ENCODE measurements at regions not wholly inside any gene's neighbourhood (a gene's known extent, or its start where the extent isn't known, plus 50 kb on each side); places are given as distances from the start of the nearest gene placed in this dataset.

- H3K36me3 ChIP-seq (ENCODE audit: control insufficient read depth, insufficient read depth, low read length): no peaks in the 10 kb centered on the region
- no peak overlapping the region for H3K9ac ChIP-seq (ENCODE audit: insufficient read depth in 1 of 2, low read depth in 2 of 2, low read length in 2 of 2)
- no peak for ATAC-seq
- WGBS (ENCODE audit: insufficient coverage, low coverage, missing lambda C conversion rate): 0% methylated on average over 4 of the region's 4 CpGs
- H3K27me3 ChIP-seq (ENCODE audit: control insufficient read depth in 2 of 2, insufficient read depth in 2 of 2, low read length in 2 of 2): no peaks in the 10 kb centered on the region
- TF ChIP-seq HDAC3 (IDR thresholded peaks at IDR 0.05; ENCODE audit: borderline replicate concordance, partially characterized antibody) (no peak), CBX2 (IDR thresholded peaks at IDR 0.05; ENCODE audit: insufficient read depth, low read length, poor library complexity, severe bottlenecking) (no peak), FIP1L1 (IDR thresholded peaks at IDR 0.05; ENCODE audit: low read depth, low read length, poor library complexity, severe bottlenecking) (no peak)
- no peak overlapping the region for H3K27ac ChIP-seq (ENCODE audit: extremely low read depth, low read depth, low read length)
- in situ Hi-C loops (cut with MboI) (no loop called here), intact Hi-C loops (cut with micrococcal nuclease) (no loop called here)
- H3K4me3 ChIP-seq: no peak overlapping the region
- no peak for FAIRE-seq
- BruUV-seq (replicated peaks): no TSS peak
- no peak overlapping the region for H3K4me2 ChIP-seq (ENCODE audit: insufficient read depth, low read length)
- no peaks in the 10 kb centered on the region for H3K79me2 ChIP-seq (ENCODE audit: control insufficient read depth, insufficient read depth, low read length)
- H3K4me1 ChIP-seq (replicated peaks in 1 of 2; ENCODE audit: control insufficient read depth in 2 of 2, insufficient read depth in 2 of 2, low read length in 2 of 2): no peaks in the 10 kb centered on the region
- H4K20me1 ChIP-seq (replicated peaks; ENCODE audit: control insufficient read depth, insufficient read depth, low read length): no peaks in the 10 kb centered on the region
- no peak for DNase-seq (ENCODE audit: extremely low read depth in 1 of 4, low spot score in 3 of 4)
- H2AFZ ChIP-seq (ENCODE audit: low read depth, low read length): no peak overlapping the region
- ChIA-PET POLR2A (no interaction called here), CTCF (ENCODE audit: low intra/inter-chr PET ratio) (no interaction called here)
- no peaks in the 10 kb centered on the region for H3K9me1 ChIP-seq (ENCODE audit: control insufficient read depth, insufficient read depth, low read length)
- H3K9me3 ChIP-seq (replicated peaks; ENCODE audit: control insufficient read depth, insufficient read depth, low read depth, low read length): no peaks in the 10 kb centered on the region
Measured at GRCh38 chr12:115659422-115659821, 618.1 kb downstream of the MED13L start.

GRCh38 chr12:115657081-115658013, 620.1 kb downstream of the MED13L start:
- H3K36me3 ChIP-seq (ENCODE audit: control insufficient read depth, insufficient read depth, low read length): no peaks in the 10 kb centered on the region
- no peak overlapping the region for H3K4me2 ChIP-seq (ENCODE audit: insufficient read depth, low read length)
- no peak overlapping the region for H3K27ac ChIP-seq (ENCODE audit: extremely low read depth, low read depth, low read length)
- WGBS (ENCODE audit: insufficient coverage, low coverage, missing lambda C conversion rate): 0% methylated on average over 6 of the region's 7 CpGs
- no peak overlapping the region for H3K4me3 ChIP-seq
- H3K9me1 ChIP-seq (ENCODE audit: control insufficient read depth, insufficient read depth, low read length): no peaks in the 10 kb centered on the region
- H3K27me3 ChIP-seq (ENCODE audit: control insufficient read depth in 2 of 2, insufficient read depth in 2 of 2, low read length in 2 of 2): no peaks in the 10 kb centered on the region
- intact Hi-C loops (cut with micrococcal nuclease): no loop called here
- DNase-seq (ENCODE audit: extremely low read depth in 1 of 4, low spot score in 3 of 4) (no peak), ATAC-seq (no peak), FAIRE-seq (no peak)
- in situ Hi-C loops (cut with MboI): no loop called here
- no peaks in the 10 kb centered on the region for H3K79me2 ChIP-seq (ENCODE audit: control insufficient read depth, insufficient read depth, low read length)
- no peak overlapping the region for H3K9ac ChIP-seq (ENCODE audit: insufficient read depth in 1 of 2, low read depth in 2 of 2, low read length in 2 of 2)
- ChIA-PET CTCF (ENCODE audit: low intra/inter-chr PET ratio) (no interaction called here), POLR2A (interaction anchor here (0.7 kb wide), 1 partner anchor 44 kb away, joined by 3 read pairs; no protein-coding TSS in a partner anchor)
- H3K4me1 ChIP-seq (replicated peaks in 1 of 2; ENCODE audit: control insufficient read depth in 2 of 2, insufficient read depth in 2 of 2, low read length in 2 of 2): no peaks in the 10 kb centered on the region
- no peaks in the 10 kb centered on the region for H4K20me1 ChIP-seq (replicated peaks; ENCODE audit: control insufficient read depth, insufficient read depth, low read length)
- BruUV-seq (replicated peaks): no TSS peak
- no peaks in the 10 kb centered on the region for H3K9me3 ChIP-seq (replicated peaks; ENCODE audit: control insufficient read depth, insufficient read depth, low read depth, low read length)
- H2AFZ ChIP-seq (ENCODE audit: low read depth, low read length): no peak overlapping the region
- TF ChIP-seq BRD9 (IDR thresholded peaks at IDR 0.05; ENCODE audit: low read depth, partially characterized antibody) (no peak), NCOA6 (IDR thresholded peaks at IDR 0.05) (no peak), DIDO1 (tag; IDR thresholded peaks at IDR 0.05; ENCODE audit: low read depth) (no peak), TSHZ1 (CRISPR knock-in tag; IDR thresholded peaks at IDR 0.05) (no peak)
- TF ChIP-seq, protein P1, sequence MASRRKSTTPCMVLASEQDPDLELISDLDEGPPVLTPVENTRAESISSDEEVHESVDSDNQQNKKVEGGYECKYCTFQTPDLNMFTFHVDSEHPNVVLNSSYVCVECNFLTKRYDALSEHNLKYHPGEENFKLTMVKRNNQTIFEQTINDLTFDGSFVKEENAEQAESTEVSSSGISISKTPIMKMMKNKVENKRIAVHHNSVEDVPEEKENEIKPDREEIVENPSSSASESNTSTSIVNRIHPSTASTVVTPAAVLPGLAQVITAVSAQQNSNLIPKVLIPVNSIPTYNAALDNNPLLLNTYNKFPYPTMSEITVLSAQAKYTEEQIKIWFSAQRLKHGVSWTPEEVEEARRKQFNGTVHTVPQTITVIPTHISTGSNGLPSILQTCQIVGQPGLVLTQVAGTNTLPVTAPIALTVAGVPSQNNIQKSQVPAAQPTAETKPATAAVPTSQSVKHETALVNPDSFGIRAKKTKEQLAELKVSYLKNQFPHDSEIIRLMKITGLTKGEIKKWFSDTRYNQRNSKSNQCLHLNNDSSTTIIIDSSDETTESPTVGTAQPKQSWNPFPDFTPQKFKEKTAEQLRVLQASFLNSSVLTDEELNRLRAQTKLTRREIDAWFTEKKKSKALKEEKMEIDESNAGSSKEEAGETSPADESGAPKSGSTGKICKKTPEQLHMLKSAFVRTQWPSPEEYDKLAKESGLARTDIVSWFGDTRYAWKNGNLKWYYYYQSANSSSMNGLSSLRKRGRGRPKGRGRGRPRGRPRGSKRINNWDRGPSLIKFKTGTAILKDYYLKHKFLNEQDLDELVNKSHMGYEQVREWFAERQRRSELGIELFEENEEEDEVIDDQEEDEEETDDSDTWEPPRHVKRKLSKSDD (conservative IDR thresholded peaks at IDR 0.05; ENCODE audit: low read length): no peak

Data from K562 (cell line).